SH-SY5Y (cell line): ENCODE measurements at regions not wholly inside any gene's neighbourhood (a gene's known extent, or its start where the extent isn't known, plus 50 kb on each side); places are given as distances from the start of the nearest gene placed in this dataset.

Source experiments
- GATA2 ChIP-seq: IDR thresholded peaks from 2 replicates; pipeline ENCODE4 v1.6.1; 2011; ENCODE audit warnings: mild to moderate bottlenecking, low read depth, low read length
- GATA3 ChIP-seq: IDR thresholded peaks from 2 replicates; pipeline ENCODE4 v1.6.1; 2011; ENCODE audit warnings: low read depth, mild to moderate bottlenecking, low read length, moderate library complexity

GRCh38 chr7:1377111-1377909 lies 82.0 kb downstream of the MICALL2 start:
- TF ChIP-seq GATA2 (no peak), GATA3 (no peak)

GRCh38 chr7:1378610-1379601 lies 80.4 kb downstream of the MICALL2 start:
- no peak for TF ChIP-seq GATA3

DNA sequence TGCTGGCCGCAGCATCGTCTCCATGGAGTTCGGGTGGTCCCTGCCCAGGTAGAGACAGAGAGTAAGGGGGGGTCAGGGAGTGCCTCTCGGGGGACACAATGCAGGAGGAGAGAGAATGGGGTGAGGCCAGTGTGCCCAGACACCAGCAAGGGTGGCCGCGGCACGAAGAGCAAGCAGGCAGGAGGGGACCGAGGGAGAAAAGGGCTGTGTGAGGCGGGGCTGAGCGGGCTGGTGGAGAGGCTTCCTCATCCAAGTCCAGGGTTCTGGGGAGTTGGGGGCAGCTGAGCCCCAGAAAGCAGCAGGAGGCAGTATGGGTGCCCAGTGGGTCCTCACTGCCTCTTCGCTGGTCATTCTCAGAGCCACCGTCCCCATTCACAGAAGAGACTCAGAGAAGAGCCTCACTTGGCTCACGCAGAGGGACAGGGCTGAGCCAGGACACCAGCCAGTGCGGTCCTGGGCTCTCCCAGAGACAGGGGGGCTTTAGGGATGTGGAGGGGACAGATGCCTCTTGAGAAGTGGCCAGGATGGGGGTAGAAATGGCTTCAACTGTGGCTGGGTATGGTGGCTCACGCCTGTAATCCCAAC lies 78.9 kb downstream of the MICALL2 start:
- TF ChIP-seq GATA2 (no peak), GATA3 (no peak)

DNA sequence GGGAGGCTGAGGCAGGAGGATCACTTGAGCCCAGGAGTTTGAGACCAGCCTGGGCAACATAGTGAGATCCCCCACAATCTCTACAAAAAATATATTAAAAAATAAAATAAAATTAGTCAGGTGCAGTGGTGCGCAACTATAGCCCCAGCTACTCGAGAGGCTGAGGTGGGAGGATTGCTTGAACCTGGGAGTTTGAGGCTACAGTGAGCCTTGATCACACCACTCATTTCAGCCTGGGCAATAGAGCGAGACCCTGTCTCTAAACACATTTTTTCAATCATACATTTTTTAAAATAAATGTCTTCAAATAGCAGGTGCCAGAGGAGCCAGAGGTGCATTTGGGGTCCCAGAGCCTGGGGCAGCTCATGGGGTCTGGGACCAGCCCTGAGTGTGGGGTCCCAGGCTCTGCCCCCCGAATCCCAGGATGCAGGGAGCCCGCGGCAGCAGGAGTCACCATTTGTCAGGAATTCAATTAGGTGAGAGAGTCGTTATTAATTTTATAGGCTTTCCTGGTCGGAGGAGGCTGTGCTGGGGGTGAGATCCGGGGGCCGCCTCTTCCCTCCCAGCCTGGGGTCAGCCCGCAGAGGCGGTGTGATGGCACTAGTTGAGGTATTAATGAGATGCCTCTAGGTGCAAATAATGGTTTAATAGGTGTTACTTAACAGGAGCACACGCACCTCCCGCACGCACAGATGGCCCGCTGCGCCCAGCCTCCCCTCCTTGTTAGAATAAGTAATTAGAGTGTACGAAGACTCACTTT lies 78.3 kb downstream of the MICALL2 start:
- no peak for TF ChIP-seq GATA3
- no peak for TF ChIP-seq GATA2

DNA sequence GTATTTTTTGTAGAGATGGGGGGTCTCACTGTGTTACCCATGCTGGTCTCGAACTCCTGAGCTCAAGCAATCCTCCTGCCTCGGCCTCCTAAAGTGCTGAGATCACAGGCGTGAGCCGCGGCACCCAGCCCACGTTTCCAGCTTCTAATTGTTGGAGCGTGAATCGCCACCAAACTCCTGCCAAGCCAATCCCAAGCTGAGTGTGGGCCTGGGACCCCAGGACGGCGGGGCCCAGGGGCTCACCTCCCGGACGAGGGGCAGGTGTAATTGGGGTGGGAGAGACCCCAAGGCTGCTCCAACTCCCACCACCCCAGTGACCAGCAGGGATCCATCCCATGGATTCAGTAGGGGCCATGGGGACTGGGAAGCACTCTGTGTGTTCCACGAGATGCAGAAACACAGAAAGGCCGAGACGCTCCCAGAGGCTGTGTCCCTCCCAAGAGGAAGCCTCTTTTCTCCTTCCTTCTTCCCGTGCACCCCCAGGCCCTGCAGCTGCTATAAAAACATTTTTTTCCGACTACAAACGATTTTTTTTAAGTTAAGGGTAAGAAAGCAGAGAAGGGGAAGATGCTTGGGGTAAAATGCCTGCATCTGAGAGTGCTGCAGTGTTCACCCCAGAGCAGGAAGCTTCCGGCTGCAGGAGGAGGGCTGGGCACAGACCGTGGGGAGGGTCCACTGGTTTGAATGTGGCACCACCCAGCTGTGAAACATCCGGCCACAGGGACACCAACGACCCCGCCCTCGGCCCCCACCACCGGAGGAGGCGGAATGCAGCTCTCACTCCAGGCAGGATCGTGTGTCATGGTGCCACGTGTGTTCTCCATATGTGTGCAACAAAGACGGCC lies 76.5 kb downstream of the MICALL2 start:
- TF ChIP-seq GATA2 = no peak
- TF ChIP-seq GATA3 = no peak

GRCh38 chr7:1383398-1384112 lies 75.7 kb downstream of the MICALL2 start:
- TF ChIP-seq GATA3 (no peak), GATA2 (no peak)

- no peak for TF ChIP-seq GATA2
- no peak for TF ChIP-seq GATA3
These were observed 75.2 kb downstream of the MICALL2 start for GRCh38 chr7:1384113-1384415.
